C4-2B (cell line): ENCODE measurements at regions not wholly inside any gene's neighbourhood (a gene's known extent, or its start where the extent isn't known, plus 50 kb on each side); places are given as distances from the start of the nearest gene placed in this dataset.

Experiments used
- H3K27ac ChIP-seq: fragments of 450-650 bp; 2 replicates; pipeline ENCODE4 v1.5.1; 2017
- CTCF ChIP-seq: fragments of 450-650 bp; conservative IDR thresholded peaks from 2 replicates; pipeline ENCODE4 v1.5.1; 2017; ENCODE audit warnings: mild to moderate bottlenecking
- ZFX ChIP-seq: fragments of 450-650 bp; IDR thresholded peaks from 2 replicates; pipeline ENCODE4 v1.6.1; 2017

- TF ChIP-seq ZFX (no peak), CTCF (no peak)
- H3K27ac ChIP-seq: no peak overlapping the region
These were observed 582.8 kb downstream of the ADCYAP1 start for GRCh38 chr18:1487457-1487856.

- no peak overlapping the region for H3K27ac ChIP-seq
- TF ChIP-seq CTCF: no peak
- no peak for TF ChIP-seq ZFX
These were observed 583.7 kb downstream of the ADCYAP1 start for GRCh38 chr18:1488394-1488793.

- H3K27ac ChIP-seq: no peak overlapping the region
- no peak for TF ChIP-seq CTCF
- TF ChIP-seq ZFX: no peak
These were observed 584.3 kb downstream of the ADCYAP1 start for GRCh38 chr18:1488957-1489356.

DNA sequence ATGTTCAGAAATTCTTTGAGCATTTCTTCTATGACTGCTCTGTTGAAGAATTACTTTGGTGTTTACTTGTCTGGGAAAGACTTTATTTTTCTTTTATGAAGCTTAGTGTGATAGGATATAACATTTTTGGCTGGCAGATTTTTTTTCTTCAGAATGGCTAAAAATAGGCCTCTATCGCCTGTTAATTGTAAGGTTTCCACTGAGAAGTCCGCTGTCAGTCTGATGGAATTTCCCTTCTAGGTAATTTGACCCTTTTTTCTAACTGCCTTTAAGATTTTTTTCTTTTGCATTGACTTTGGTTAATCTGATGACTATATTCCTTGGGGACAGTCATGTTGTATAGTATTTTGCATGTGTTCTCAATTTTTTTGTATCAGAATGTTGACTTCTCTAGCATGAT, 590.7 kb downstream of the ADCYAP1 start:
- no peak for TF ChIP-seq CTCF
- no peak overlapping the region for H3K27ac ChIP-seq

DNA sequence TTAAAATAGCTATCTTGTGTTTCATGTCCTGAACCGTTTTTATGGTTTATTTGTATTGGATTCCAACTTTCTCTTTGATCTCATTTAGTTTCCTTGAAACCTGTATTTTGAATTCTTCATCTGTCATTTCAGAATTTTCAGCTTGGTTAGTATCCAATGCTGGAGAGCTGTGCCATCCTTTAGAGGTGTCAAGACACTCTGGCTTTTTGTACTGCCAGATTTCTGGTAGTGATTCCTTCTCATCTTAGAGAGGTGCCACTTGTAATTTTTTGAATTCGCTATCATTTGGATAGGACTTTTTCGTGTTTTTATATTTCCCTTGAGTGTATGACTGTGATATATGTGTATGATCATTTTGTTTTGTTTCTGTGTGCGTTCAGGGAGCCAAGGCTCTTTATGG, 591.4 kb downstream of the ADCYAP1 start:
- TF ChIP-seq ZFX (no peak), CTCF (no peak)
- no peak overlapping the region for H3K27ac ChIP-seq

GRCh38 chr18:1498216-1498615, 593.5 kb downstream of the ADCYAP1 start:
- no peak for TF ChIP-seq ZFX
- no peak for TF ChIP-seq CTCF

GRCh38 chr18:1499265-1499664, 594.6 kb downstream of the ADCYAP1 start:
- TF ChIP-seq ZFX: no peak
- TF ChIP-seq CTCF: peak; percentile 54
- H3K27ac ChIP-seq: no peak overlapping the region

More at GRCh38 chr18:1498216-1498615, 593.5 kb downstream of the ADCYAP1 start:
- H3K27ac ChIP-seq: no peak overlapping the region
